K562 (cell line): ENCODE measurements at regions not wholly inside any gene's neighbourhood (a gene's known extent, or its start where the extent isn't known, plus 50 kb on each side); places are given as distances from the start of the nearest gene placed in this dataset.
A peak's percentile ranks its signal among the peaks of the same experiment; 100 is the strongest.

Experiments used
- C11orf30 ChIP-seq: fragments of 450-650 bp; IDR thresholded peaks from 2 replicates; pipeline ENCODE4 v1.6.1; 2016; ENCODE audit warnings: low read depth, mild to moderate bottlenecking
- FOS ChIP-seq: IDR thresholded peaks from 3 replicates; pipeline ENCODE4 v1.6.1; 2011; ENCODE audit not compliant: insufficient read length; ENCODE audit errors: extremely low read depth
- MYC ChIP-seq, 2 experiments: fragments of 250-450 bp in 1 of 2; sonication (Bioruptor Pico) in 1 of 2; IDR thresholded peaks; 2 replicates each; pipeline versions ENCODE4 v1.5.1 to v1.6.1; 2012 to 2021; ENCODE audit warnings: low read depth in 2 of 2, borderline replicate concordance in 1 of 2, improper control_type of control experiment in 1 of 2, low read length in 1 of 2, mild to moderate bottlenecking in 1 of 2, moderate library complexity in 1 of 2
- NKRF ChIP-seq: fragments of 450-650 bp; IDR thresholded peaks from 2 replicates; pipeline ENCODE4 v1.6.1; 2016; ENCODE audit warnings: borderline replicate concordance
- RCOR1 ChIP-seq, 2 experiments: IDR thresholded peaks; 2 replicates each; pipeline ENCODE4 v1.6.1; 2012; ENCODE audit warnings: low read depth in 2 of 2, low read length in 2 of 2, borderline replicate concordance in 1 of 2, improper control_type of control experiment in 1 of 2
- SOX6 ChIP-seq: fragments of 450-650 bp; IDR thresholded peaks from 2 replicates; pipeline ENCODE4 v1.6.1; 2014; ENCODE audit warnings: mild to moderate bottlenecking
- TF ChIP-seq, protein P1 (sequence below): fragments of 450-650 bp; IDR thresholded peaks from 2 replicates; pipeline ENCODE4 v1.6.1; 2016; ENCODE audit warnings: mild to moderate bottlenecking, moderate library complexity
- TF ChIP-seq, protein P2 (sequence below), 3 experiments: fragments of 200-800 bp in 1 of 3; fragments of 250-450 bp in 1 of 3; fragments of 450-650 bp in 1 of 3; sonication (Bioruptor Pico) in 1 of 3; sonication (Bioruptor generic) in 1 of 3; formaldehyde crosslinking in 1 of 3; IDR thresholded peaks; 2 replicates each; pipeline versions ENCODE4 v1.6.1 to v1.8.0; 2016 to 2022; ENCODE audit warnings: mild to moderate bottlenecking in 2 of 3, missing genetic modification characterization in 2 of 3, missing compliant biosample characterization in 1 of 3, moderate library complexity in 1 of 3

DNA sequence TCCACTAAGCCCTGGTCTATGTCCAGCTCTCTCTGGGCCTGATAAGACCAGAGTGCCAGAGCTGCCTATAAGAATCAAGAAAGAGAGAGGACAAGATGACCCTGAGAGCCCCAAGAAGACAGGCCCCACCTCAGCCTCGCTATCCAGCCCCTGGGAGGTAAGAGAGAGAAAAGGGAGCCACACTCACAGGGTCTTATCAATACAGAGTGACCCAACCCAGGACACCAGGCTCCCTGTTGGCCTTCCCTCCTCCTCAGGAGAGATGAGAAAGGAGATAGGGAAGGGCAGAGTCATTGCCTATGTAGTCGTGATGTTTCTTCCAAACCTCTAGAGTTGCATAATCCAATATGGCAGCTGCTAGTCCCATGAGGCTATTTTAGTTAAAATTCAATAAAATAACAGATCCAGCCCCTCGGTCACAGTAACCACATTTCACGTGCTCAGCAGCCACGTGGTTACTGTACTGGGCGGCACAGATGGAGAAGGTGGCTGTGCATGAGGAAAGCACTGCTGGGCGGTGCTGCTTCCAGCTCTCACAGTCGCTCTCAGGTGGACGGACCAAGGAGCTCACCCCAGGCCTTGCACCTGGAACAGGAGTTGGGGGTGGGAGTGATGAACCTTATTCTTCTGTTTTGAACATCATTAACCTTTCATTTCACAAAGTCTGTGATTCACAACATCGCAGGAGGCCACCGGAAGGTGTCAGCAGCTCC, 525.8 kb downstream of the SHQ1 start (continued):
- TF ChIP-seq, protein P1, sequence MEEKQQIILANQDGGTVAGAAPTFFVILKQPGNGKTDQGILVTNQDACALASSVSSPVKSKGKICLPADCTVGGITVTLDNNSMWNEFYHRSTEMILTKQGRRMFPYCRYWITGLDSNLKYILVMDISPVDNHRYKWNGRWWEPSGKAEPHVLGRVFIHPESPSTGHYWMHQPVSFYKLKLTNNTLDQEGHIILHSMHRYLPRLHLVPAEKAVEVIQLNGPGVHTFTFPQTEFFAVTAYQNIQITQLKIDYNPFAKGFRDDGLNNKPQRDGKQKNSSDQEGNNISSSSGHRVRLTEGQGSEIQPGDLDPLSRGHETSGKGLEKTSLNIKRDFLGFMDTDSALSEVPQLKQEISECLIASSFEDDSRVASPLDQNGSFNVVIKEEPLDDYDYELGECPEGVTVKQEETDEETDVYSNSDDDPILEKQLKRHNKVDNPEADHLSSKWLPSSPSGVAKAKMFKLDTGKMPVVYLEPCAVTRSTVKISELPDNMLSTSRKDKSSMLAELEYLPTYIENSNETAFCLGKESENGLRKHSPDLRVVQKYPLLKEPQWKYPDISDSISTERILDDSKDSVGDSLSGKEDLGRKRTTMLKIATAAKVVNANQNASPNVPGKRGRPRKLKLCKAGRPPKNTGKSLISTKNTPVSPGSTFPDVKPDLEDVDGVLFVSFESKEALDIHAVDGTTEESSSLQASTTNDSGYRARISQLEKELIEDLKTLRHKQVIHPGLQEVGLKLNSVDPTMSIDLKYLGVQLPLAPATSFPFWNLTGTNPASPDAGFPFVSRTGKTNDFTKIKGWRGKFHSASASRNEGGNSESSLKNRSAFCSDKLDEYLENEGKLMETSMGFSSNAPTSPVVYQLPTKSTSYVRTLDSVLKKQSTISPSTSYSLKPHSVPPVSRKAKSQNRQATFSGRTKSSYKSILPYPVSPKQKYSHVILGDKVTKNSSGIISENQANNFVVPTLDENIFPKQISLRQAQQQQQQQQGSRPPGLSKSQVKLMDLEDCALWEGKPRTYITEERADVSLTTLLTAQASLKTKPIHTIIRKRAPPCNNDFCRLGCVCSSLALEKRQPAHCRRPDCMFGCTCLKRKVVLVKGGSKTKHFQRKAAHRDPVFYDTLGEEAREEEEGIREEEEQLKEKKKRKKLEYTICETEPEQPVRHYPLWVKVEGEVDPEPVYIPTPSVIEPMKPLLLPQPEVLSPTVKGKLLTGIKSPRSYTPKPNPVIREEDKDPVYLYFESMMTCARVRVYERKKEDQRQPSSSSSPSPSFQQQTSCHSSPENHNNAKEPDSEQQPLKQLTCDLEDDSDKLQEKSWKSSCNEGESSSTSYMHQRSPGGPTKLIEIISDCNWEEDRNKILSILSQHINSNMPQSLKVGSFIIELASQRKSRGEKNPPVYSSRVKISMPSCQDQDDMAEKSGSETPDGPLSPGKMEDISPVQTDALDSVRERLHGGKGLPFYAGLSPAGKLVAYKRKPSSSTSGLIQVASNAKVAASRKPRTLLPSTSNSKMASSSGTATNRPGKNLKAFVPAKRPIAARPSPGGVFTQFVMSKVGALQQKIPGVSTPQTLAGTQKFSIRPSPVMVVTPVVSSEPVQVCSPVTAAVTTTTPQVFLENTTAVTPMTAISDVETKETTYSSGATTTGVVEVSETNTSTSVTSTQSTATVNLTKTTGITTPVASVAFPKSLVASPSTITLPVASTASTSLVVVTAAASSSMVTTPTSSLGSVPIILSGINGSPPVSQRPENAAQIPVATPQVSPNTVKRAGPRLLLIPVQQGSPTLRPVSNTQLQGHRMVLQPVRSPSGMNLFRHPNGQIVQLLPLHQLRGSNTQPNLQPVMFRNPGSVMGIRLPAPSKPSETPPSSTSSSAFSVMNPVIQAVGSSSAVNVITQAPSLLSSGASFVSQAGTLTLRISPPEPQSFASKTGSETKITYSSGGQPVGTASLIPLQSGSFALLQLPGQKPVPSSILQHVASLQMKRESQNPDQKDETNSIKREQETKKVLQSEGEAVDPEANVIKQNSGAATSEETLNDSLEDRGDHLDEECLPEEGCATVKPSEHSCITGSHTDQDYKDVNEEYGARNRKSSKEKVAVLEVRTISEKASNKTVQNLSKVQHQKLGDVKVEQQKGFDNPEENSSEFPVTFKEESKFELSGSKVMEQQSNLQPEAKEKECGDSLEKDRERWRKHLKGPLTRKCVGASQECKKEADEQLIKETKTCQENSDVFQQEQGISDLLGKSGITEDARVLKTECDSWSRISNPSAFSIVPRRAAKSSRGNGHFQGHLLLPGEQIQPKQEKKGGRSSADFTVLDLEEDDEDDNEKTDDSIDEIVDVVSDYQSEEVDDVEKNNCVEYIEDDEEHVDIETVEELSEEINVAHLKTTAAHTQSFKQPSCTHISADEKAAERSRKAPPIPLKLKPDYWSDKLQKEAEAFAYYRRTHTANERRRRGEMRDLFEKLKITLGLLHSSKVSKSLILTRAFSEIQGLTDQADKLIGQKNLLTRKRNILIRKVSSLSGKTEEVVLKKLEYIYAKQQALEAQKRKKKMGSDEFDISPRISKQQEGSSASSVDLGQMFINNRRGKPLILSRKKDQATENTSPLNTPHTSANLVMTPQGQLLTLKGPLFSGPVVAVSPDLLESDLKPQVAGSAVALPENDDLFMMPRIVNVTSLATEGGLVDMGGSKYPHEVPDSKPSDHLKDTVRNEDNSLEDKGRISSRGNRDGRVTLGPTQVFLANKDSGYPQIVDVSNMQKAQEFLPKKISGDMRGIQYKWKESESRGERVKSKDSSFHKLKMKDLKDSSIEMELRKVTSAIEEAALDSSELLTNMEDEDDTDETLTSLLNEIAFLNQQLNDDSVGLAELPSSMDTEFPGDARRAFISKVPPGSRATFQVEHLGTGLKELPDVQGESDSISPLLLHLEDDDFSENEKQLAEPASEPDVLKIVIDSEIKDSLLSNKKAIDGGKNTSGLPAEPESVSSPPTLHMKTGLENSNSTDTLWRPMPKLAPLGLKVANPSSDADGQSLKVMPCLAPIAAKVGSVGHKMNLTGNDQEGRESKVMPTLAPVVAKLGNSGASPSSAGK: peak; percentile 98
- TF ChIP-seq C11orf30 (peak; percentile 54), MYC (IDR thresholded peaks at IDR 0.05; ENCODE audit: low read depth, low read length) (peak; percentile 98), MYC (CRISPR knock-in tag; IDR thresholded peaks at IDR 0.05; ENCODE audit: borderline replicate concordance, low read depth) (peak; percentile 92), SOX6 (peak; percentile 52; the same call in 1 of the 2 replicates), NKRF (no peak), RCOR1 (IDR thresholded peaks at IDR 0.05; ENCODE audit: borderline replicate concordance in 1 of 2, low read depth in 2 of 2, low read length in 2 of 2) (peak in 1 of 2 experiments; percentile 21; a peak in 1 of 4 replicates), FOS (no peak)
- TF ChIP-seq, protein P2, sequence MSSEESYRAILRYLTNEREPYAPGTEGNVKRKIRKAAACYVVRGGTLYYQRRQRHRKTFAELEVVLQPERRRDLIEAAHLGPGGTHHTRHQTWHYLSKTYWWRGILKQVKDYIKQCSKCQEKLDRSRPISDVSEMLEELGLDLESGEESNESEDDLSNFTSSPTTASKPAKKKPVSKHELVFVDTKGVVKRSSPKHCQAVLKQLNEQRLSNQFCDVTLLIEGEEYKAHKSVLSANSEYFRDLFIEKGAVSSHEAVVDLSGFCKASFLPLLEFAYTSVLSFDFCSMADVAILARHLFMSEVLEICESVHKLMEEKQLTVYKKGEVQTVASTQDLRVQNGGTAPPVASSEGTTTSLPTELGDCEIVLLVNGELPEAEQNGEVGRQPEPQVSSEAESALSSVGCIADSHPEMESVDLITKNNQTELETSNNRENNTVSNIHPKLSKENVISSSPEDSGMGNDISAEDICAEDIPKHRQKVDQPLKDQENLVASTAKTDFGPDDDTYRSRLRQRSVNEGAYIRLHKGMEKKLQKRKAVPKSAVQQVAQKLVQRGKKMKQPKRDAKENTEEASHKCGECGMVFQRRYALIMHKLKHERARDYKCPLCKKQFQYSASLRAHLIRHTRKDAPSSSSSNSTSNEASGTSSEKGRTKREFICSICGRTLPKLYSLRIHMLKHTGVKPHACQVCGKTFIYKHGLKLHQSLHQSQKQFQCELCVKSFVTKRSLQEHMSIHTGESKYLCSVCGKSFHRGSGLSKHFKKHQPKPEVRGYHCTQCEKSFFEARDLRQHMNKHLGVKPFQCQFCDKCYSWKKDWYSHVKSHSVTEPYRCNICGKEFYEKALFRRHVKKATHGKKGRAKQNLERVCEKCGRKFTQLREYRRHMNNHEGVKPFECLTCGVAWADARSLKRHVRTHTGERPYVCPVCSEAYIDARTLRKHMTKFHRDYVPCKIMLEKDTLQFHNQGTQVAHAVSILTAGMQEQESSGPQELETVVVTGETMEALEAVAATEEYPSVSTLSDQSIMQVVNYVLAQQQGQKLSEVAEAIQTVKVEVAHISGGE (CRISPR knock-in tag; IDR thresholded peaks at IDR 0.05): peak in 1 of 3 experiments; percentile 40; a peak in 1 of 6 replicates
